ENCODE measurements at regions not wholly inside any gene's neighbourhood (a gene's known extent, or its start where the extent isn't known, plus 50 kb on each side); places are given as distances from the start of the nearest gene placed in this dataset.

- no peaks in the 10 kb centered on the region for H3K79me1 ChIP-seq (ENCODE audit: insufficient read depth, low read depth, low read length, poor library complexity, severe bottlenecking)
- H2AK5ac ChIP-seq (ENCODE audit: insufficient read length, low read length), result no peak overlapping the region
- H2AFZ ChIP-seq (ENCODE audit: low read length), result no peak overlapping the region
- H3K4ac ChIP-seq (ENCODE audit: low read depth, low read length), result no peak overlapping the region
- no peak overlapping the region for H2BK12ac ChIP-seq (ENCODE audit: insufficient read length, low read depth, low read length)
- H3K9ac ChIP-seq (ENCODE audit: extremely low read depth, insufficient read length, low read length), result no peak overlapping the region
- DNase-seq, result no peak
- H3K27ac ChIP-seq (ENCODE audit: insufficient read length, low read depth, low read length), result no peak overlapping the region
- H3K18ac ChIP-seq (ENCODE audit: insufficient read length, low read depth, low read length), result no peak overlapping the region
- H3K23ac ChIP-seq (ENCODE audit: insufficient read length, low read depth, low read length), result no peak overlapping the region
- no peak overlapping the region for H2BK20ac ChIP-seq (ENCODE audit: low read depth, low read length, poor library complexity, severe bottlenecking)
- TF ChIP-seq, protein P1, sequence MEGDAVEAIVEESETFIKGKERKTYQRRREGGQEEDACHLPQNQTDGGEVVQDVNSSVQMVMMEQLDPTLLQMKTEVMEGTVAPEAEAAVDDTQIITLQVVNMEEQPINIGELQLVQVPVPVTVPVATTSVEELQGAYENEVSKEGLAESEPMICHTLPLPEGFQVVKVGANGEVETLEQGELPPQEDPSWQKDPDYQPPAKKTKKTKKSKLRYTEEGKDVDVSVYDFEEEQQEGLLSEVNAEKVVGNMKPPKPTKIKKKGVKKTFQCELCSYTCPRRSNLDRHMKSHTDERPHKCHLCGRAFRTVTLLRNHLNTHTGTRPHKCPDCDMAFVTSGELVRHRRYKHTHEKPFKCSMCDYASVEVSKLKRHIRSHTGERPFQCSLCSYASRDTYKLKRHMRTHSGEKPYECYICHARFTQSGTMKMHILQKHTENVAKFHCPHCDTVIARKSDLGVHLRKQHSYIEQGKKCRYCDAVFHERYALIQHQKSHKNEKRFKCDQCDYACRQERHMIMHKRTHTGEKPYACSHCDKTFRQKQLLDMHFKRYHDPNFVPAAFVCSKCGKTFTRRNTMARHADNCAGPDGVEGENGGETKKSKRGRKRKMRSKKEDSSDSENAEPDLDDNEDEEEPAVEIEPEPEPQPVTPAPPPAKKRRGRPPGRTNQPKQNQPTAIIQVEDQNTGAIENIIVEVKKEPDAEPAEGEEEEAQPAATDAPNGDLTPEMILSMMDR (conservative IDR thresholded peaks at IDR 0.05), result no peak
- Mint-ChIP-seq H3K27me3 (ENCODE audit: low read depth) (no peaks in the 10 kb centered on the region), H3K4me3 (no peak overlapping the region), H3K27ac (no peak overlapping the region; a peak in 1 of 7 replicates), H3K9me3 (peaks cover 3% of the 10 kb centered on the region in 2 experiments; a peak in 2 of 5 replicates), H3K4me1 (no peaks in the 10 kb centered on the region; a peak in 1 of 4 replicates), H3K36me3 (ENCODE audit: insufficient read depth in 1 of 3, low read depth in 3 of 3) (no peaks in the 10 kb centered on the region; a peak in 2 of 7 replicates)
- no peak overlapping the region for H3K56ac ChIP-seq (ENCODE audit: insufficient read length, low read depth, low read length)
- H4K5ac ChIP-seq (ENCODE audit: insufficient read length, low read depth, low read length), result no peak overlapping the region
- H2BK5ac ChIP-seq (ENCODE audit: insufficient read length, low read length), result no peak overlapping the region
- H3K27me3 ChIP-seq (ENCODE audit: insufficient read depth, low read length), result no peaks in the 10 kb centered on the region
- H3K4me2 ChIP-seq (ENCODE audit: insufficient read depth, insufficient read length, low read length), result no peak overlapping the region
- H3K9me3 ChIP-seq (ENCODE audit: control insufficient read depth, low read depth, low read length), result no peaks in the 10 kb centered on the region
- WGBS (ENCODE audit: extremely low coverage, insufficient read length, low lambda C conversion rate), result no CpG with 5 or more reads among the region's 1 CpG
- no peak overlapping the region for H3K14ac ChIP-seq (ENCODE audit: insufficient read depth, low read length)
- H3K4me1 ChIP-seq (ENCODE audit: insufficient read depth, low read length), result no peaks in the 10 kb centered on the region
- no peak overlapping the region for H2BK15ac ChIP-seq (ENCODE audit: low read depth, low read length)
- no peaks in the 10 kb centered on the region for H4K20me1 ChIP-seq (ENCODE audit: control insufficient read depth, insufficient read depth, insufficient read length)
- H3K79me2 ChIP-seq (ENCODE audit: insufficient read depth, low read length), result no peaks in the 10 kb centered on the region
- H3T11ph ChIP-seq (ENCODE audit: low read length), result no peak overlapping the region
- H4K91ac ChIP-seq (ENCODE audit: insufficient read length, low read depth, low read length), result no peak overlapping the region
- no peak overlapping the region for H2BK120ac ChIP-seq (ENCODE audit: low read depth, low read length, poor library complexity, severe bottlenecking)
- H3K23me2 ChIP-seq (ENCODE audit: insufficient read length, low read depth, low read length, poor library complexity, severe bottlenecking), result no peaks in the 10 kb centered on the region
- H4K8ac ChIP-seq (replicated peaks; ENCODE audit: insufficient read length, low read depth, low read length), result no peak overlapping the region
Measured at GRCh38 chr20:12355185-12355584, 437.5 kb downstream of the BTBD3 start.
